Kidney epithelial cell (primary cell): ENCODE measurements at regions not wholly inside any gene's neighbourhood (a gene's known extent, or its start where the extent isn't known, plus 50 kb on each side); places are given as distances from the start of the nearest gene placed in this dataset.

Source experiments
- DNase-seq: peaks from one replicate; pipeline ENCODE4 v3.0.0-alpha.2; 2010; ENCODE audit warnings: low read depth
- H3K27me3 ChIP-seq: 2 replicates; pipeline ENCODE4 v1.6.0; 2011; ENCODE audit warnings: low read length; ENCODE audit not compliant: control insufficient read depth, insufficient read depth
- H3K36me3 ChIP-seq: 2 replicates; pipeline ENCODE4 v1.5.1; 2011; ENCODE audit warnings: low read length; ENCODE audit not compliant: control insufficient read depth, insufficient read depth
- H3K4me3 ChIP-seq: 2 replicates; pipeline ENCODE4 v1.5.1; 2011; ENCODE audit warnings: low read depth, mild to moderate bottlenecking, control low read depth, low read length
- TF ChIP-seq, protein P1 (sequence below): IDR thresholded peaks from 2 replicates; pipeline ENCODE4 v1.5.1; 2011; ENCODE audit warnings: mild to moderate bottlenecking, moderate library complexity, low read length, control low read depth, inconsistent platforms; ENCODE audit not compliant: insufficient read depth, poor library complexity, severe bottlenecking

GRCh38 chr6:103629613-103630012 lies 1230.1 kb downstream of the HACE1 start:
- no peaks in the 10 kb centered on the region for H3K27me3 ChIP-seq
- no peak overlapping the region for H3K4me3 ChIP-seq
- TF ChIP-seq, protein P1, sequence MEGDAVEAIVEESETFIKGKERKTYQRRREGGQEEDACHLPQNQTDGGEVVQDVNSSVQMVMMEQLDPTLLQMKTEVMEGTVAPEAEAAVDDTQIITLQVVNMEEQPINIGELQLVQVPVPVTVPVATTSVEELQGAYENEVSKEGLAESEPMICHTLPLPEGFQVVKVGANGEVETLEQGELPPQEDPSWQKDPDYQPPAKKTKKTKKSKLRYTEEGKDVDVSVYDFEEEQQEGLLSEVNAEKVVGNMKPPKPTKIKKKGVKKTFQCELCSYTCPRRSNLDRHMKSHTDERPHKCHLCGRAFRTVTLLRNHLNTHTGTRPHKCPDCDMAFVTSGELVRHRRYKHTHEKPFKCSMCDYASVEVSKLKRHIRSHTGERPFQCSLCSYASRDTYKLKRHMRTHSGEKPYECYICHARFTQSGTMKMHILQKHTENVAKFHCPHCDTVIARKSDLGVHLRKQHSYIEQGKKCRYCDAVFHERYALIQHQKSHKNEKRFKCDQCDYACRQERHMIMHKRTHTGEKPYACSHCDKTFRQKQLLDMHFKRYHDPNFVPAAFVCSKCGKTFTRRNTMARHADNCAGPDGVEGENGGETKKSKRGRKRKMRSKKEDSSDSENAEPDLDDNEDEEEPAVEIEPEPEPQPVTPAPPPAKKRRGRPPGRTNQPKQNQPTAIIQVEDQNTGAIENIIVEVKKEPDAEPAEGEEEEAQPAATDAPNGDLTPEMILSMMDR, result no peak
- no peaks in the 10 kb centered on the region for H3K36me3 ChIP-seq
- no peak for DNase-seq

DNA sequence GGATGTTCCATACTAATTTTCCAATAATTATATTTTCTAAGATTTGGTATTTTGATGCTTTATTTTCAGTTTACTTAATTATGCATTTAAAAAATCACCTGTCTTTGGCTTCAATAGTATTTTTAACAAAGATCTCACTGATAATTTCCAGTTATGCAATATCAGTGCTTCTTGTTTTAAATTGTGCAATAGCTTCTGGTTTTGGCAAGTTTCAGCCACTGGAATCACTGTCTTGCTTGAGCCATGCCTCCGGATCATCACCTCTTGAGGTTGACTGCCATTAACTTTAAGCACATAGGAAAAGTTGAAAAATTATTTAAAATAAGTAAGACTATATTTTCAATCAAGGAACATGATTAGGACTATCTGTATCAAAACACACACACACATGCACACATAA lies 1242.1 kb downstream of the HACE1 start:
- H3K27me3 ChIP-seq, result no peaks in the 10 kb centered on the region
- DNase-seq, result no peak
- TF ChIP-seq, protein P1, result no peak
- H3K4me3 ChIP-seq, result no peak overlapping the region
- no peaks in the 10 kb centered on the region for H3K36me3 ChIP-seq

- H3K36me3 ChIP-seq, result no peaks in the 10 kb centered on the region
- no peaks in the 10 kb centered on the region for H3K27me3 ChIP-seq
- no peak for DNase-seq
- H3K4me3 ChIP-seq, result no peak overlapping the region
- TF ChIP-seq, protein P1, result no peak
These were observed 1272.0 kb downstream of the HACE1 start for GRCh38 chr6:103587722-103588121.

DNA sequence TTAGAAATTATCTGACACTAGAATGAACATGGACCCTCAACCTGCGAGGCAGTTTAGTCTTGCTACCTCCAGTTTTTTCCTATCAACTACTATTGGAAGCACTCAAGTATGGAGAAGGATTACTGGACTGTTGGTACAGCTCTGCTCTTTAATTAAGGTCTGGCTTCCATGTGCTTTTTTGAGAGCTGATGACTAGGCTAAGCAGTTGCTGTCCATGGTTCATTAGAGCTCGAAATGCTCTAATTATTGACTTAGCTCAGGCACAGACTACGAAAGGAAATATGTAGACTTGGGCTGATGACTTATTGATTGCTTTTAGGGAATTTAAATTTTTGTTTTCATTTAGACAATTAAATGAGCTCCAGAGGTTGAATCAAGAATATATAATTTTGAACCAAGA lies 1281.6 kb downstream of the HACE1 start:
- Histone ChIP-seq H3K4me3 (no peak overlapping the region), H3K27me3 (no peaks in the 10 kb centered on the region), H3K36me3 (no peaks in the 10 kb centered on the region)
- TF ChIP-seq, protein P1, result no peak
- no peak for DNase-seq

GRCh38 chr6:103570431-103570830 lies 1289.3 kb downstream of the HACE1 start:
- H3K36me3 ChIP-seq, result no peaks in the 10 kb centered on the region
- H3K27me3 ChIP-seq, result no peaks in the 10 kb centered on the region
- TF ChIP-seq, protein P1, result no peak
- no peak for DNase-seq
- no peak overlapping the region for H3K4me3 ChIP-seq

GRCh38 chr6:103554911-103555310 lies 1304.8 kb downstream of the HACE1 start:
- H3K4me3 ChIP-seq, result no peak overlapping the region
- H3K27me3 ChIP-seq, result no peaks in the 10 kb centered on the region
- H3K36me3 ChIP-seq, result no peaks in the 10 kb centered on the region
- TF ChIP-seq, protein P1, result no peak
- DNase-seq, result no peak
